Ammon's horn (tissue), 1 donor: ENCODE measurements at regions not wholly inside any gene's neighbourhood (a gene's known extent, or its start where the extent isn't known, plus 50 kb on each side); places are given as distances from the start of the nearest gene placed in this dataset.
"Not testable (repeated sequence)": the region's sequence is repeated elsewhere in the genome, so short reads cannot be mapped to it uniquely, and the experiment has no call there.

Source experiments
- DNase-seq: peaks from one replicate; pipeline ENCODE4 v3.0.0-alpha.2; 2016; ENCODE audit warnings: low spot score

- DNase-seq, result no peak
Observed at GRCh38 chr7:77484785-77485184, 52.3 kb upstream of the PTPN12 start.

DNA sequence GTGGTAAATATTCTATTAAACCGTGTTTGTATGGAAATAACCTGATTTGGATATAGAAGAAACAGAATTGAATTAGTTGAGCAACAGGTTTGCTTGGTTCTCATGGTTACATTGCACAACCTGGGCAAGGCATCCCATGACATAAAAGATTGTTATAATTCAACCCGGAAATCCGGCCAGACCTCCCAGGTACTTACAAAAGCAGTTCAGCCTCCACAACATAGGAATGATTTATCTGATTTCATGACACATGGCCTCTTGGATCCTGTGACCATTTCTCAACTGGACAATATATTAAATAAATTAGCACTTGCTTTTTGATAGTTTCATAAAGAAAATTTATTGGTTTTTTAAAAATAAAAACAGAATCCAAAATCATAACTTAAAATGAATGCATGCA is 55.1 kb upstream of the PTPN12 start:
- DNase-seq, result no peak

DNA sequence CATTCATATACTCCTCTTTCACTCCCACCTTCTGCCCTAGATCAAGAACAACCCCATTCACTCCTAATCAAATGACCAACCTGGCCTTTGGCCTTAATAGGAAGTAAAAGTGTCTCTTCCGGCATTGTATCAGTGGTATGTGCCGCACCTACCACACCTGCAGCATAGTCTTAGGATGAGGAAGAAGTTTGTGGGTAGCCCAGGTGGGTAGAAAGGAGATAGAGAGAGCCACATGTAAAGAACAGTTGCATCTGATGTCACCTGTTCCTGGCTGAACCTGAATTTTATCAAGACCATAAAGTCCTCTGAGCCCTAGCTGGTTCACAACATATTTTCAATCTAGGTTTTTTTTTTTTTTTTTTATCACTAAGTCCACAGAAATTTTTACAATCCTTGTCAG is 55.5 kb upstream of the PTPN12 start:
- no peak for DNase-seq

DNA sequence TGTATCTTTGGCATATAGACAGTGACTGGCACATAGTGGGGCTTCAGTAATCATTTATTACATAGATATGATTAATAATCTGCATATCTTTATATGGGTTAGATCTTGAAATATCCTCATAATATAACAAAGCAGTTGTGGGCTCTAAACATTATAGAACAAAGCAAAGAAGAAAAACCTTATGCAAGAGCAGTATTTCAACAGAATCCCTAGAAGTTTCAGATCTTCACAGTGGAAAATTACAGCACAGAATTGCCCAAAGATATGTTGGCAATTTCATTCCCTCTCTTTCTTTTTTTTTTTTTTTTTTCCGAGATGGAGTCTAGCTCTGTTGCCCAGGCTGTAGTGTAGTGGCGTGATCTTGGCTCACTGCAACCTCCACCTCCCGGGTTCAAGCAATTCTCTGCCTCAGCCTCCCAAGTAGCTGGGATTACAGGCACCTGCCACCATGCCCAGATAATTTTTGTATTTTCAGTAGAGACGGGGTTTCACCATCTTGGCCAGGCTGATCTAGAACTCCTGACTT is 56.9 kb upstream of the PTPN12 start:
- not testable (repeated sequence) for DNase-seq

DNA sequence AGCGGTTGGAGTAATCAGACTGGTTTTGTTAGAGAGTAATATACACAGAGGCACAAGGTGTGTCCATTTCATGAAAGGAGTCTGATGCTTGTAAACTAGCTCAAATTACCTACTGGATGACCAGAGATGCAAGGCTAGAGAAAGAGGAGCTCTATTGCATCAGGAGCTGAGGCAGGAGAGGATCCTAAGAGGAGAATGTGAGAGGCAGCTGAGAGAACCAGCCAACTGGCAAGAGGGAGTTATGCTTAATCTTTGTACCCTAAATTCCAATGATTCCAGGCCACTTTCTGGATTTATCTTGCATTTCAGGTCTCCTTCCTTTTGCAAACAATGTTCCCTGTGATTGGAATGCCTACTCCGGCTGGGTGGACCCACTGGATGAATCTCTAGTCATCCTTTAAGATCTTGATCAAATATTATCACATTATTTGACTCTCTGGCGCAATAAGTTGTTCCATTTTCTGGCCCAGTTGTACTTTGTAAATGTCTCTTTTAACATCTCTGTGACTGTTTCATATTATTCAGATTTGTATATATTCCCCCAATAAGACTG is 57.5 kb upstream of the PTPN12 start:
- no peak for DNase-seq

- no peak for DNase-seq
Observed at GRCh38 chr7:77476871-77477270, 60.2 kb upstream of the PTPN12 start.

DNA sequence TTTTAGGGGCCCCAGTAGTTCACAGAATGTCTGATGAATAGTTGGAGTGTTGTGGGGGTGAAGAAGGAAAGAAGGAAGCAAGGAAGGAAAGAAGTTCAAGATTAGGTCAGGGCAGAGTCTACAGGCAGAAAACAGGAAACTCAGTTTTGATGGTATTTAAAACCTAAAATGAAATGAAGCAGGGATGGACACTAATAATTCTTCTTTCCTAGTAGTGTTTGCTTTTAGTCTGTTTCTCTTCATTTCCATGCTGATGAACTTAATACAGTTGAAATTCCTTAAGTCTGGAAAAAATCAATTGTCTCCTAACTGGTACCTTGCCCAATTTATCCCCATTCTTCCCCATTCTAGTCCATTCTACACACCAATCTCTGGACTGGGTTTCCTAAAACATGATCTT is 59.0 kb upstream of the GSAP start:
- no peak for DNase-seq

DNA sequence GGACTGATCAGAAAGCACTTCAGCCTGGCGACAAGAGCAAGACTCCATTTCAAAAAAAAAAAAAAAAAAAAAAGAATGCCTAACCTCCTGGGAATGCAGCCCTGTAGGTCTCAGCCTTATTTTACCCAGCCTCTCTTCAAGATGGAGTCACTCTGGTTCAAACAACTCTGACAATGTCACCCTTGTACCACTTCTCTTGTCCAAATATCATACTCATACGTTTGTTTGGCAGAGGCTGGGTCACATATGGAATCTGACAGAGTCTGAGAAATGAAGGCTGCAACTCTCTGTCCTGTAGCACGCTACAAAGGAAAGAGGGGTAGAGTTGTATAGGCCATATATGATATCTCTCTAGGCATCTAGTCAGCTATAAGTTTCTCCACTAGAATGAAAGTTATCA is 58.6 kb upstream of the GSAP start:
- no peak for DNase-seq

DNA sequence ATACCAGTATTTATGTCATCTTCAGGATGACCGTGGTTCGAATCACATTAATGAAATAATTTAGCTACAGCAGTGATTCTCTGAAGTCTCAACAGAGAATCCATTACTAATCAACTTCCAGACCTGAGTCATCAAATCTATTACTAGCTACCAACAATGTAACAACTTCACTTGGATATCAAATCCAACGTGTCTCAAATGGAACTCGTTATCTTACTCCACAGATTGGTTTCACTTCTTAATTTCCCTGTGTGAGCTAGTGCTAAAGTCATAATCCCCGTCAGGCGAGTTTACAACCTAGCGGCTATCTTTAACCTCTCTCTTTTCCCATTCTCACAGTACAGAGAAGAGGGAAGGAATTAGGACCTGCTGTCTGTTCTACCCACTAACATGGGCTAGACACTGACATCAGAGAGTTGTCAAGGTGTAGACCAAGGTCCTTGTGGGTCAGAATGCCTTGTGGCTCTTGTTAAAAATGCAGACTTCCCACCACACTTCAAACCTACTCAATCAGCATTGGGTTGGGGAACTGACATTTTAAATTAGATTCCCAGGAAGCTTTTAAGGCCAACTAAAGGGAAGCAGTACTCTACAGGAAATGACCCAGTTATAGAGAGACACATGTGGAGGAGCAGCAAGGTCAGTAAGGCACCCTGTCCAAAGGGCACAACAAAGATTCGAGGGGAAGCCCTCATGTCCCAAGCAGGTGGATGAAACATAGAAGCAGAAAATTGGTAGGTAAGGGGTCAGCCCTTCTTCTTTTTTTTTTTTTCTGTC is 57.3 kb upstream of the GSAP start:
- DNase-seq, result no peak

DNA sequence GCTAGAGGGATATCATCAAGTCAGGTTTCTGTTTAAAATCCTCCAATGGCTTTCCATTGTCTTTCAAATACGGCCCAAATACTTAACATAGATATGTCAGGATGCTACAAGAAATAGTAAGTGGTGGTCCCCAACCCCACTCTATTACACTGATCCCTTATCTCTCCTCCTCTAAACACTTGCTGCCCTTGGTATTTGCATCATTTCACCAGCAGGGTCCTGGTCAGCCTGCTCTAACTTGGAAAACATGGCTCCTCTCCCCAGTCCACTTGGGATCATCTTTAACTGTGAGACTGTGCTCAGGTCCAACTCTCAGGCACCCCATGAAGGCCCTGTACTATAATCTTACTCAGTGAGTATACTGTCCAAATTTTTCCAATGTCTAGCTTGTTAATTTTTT is 53.8 kb upstream of the GSAP start:
- DNase-seq, result no peak

GRCh38 chr7:77467408-77467807 is 51.3 kb upstream of the GSAP start:
- peak; percentile 43 for DNase-seq

DNA sequence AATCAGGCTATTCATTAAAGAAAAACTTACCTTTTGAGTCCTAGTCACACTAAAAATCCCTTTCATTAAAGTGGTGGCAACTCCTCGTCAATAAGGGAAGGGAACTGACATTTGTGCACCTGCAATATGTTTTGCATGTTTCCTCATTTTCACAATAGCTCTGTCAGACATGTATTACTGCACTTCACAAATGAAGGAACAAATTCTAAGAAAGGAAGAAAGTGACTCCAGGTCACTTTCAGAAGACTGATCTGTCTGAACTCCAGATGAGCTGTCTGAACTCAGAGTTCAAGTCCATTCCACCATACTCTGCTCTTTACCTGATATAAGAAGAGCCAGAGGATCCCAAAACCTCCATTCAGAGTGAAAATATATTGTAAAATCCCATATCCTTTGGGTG is 50.3 kb upstream of the GSAP start:
- DNase-seq, result no peak
